GM19438 (cell line): ENCODE measurements at regions not wholly inside any gene's neighbourhood (a gene's known extent, or its start where the extent isn't known, plus 50 kb on each side); places are given as distances from the start of the nearest gene placed in this dataset.

Source experiments
- ATAC-seq: cut with Tn5 transposase; IDR thresholded peaks from one replicate; pipeline ENCODE4 v1.9.1; 2021; ENCODE audit warnings: low read depth; ENCODE audit not compliant: unreplicated experiment

DNA sequence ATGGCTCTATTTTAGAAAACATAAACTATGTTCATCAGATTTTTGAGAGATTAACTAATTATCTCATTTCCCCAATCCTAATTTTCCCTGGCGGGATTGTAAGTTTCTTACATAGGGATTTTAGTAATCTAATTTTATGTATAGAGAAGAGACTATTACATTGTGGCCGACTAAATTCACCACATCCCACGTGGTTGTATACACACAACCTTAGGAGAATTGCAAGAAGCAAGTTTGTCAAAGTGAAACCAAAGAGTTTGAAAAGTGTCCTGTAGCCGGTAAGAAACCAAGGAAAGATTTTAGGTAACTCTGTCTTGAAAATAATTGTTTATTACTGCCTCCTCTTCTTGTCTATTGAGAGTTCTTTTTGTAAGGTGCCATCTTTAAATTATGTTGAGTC, 550.6 kb downstream of the LTN1 start:
- no peak for ATAC-seq

DNA sequence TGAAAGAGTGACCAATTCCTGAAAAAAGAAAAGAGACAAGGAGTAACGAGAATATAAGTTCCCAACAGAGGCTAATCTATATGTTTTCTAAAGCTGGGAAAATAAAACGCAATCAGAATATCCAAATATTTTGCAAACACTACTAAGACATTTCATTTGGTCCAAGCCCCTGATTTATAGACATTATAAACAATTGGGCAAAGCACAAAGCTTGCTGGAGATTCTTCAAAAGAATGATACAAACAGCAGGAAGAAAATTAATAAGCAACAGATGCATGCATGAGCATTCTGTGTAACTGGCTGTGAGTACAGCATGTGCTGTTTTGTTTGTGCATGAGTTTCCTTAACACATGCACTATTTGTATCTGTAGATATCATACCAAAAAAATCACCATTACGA, 552.9 kb downstream of the LTN1 start:
- ATAC-seq, result no peak

DNA sequence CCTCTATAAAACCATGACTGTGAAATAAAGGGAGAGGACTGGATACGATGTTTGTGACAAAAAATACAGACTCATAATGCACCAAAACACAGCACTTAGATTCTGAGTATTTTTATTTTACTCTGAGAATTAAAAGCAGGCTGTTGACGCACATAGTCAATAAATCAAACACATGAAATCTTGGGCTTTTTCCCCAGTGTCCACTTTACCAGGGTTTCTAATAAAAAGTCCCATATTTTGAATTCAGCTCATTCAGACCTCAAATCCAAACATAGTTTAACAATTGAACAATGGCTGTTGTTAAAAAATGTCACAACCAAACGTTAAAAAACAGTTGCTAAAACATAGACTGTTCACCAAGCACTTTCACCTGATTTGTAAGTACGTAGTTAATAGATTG, 553.4 kb downstream of the LTN1 start:
- ATAC-seq, result no peak

DNA sequence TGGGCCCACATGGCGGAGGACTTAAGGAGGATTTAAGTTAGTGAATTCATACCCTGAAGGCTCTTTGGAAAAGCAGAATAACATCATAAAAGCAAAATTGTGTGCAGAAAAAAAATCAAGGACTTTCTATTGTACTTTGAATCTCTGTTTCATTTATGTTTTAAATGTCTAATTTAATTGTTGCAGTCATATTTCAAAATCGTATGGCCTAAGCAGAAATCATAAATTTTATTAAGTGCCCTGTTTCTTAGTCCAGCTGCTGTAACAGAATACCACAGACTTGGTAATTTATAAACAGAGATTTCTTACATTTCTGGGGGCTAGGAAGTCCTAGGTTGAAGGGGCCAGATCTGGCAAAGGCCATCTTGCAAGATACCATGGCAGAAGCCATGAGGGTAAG, 555.6 kb downstream of the LTN1 start:
- ATAC-seq, result no peak

DNA sequence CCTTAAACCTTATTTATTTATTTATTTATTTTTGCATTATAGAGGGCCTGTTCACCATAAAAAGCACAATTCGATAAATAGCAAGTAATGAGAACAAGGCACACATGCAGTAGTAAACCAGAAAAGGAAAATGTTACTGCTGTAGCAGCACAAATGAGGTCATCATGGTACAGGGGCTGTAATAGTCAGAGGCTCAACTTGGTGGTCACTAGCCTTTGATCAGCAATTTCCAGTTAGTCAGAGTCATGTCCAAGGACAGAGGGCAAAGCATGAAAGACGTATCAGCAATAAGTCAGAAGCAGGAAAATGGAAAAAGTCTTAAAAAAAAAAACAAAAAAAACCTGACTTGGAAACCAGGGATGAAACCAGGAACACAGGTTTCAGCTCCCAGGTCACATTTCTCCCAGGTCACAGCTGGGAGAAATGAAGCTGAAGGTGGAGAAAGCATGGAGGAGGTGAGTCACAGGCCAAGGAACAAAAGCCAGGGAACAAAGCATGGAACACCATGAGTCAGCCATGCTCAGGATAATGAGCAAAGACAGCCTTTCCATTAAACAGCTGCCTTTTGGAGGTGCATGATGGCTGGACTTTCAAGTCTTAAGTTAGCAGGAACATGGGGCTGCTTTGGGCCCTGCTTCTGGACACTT, 556.3 kb downstream of the LTN1 start:
- ATAC-seq, result no peak

DNA sequence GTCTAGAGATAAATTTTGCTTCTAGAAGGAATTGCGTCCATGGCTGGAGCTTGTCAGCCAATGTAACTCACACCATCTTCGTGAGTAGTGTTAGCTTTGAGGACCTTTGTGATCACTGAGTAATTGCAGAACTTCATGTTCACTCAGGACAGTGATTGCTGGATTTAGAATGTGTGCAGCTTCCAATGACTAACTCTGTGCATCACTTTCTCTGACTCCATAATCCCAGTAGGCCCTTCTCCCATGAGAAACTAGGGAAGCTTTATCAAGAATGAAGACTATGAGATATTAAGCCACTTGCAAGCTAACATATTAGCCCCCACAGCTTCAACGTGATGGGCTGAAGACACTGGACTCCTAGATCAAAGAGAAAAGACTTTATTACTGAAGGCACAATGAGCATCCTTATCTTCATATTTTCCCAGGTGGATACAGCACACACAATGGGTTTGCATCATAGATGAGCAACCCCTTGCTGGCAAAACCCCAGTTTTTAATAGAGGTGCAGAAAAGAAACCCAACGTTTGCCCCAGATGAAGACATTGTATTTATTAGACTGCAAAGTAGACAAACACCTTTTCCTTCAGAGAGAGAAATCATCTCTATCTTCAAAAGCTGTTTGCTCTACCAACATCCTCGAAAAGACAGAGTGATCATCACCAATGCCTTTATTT, 561.0 kb downstream of the LTN1 start:
- ATAC-seq, result no peak

DNA sequence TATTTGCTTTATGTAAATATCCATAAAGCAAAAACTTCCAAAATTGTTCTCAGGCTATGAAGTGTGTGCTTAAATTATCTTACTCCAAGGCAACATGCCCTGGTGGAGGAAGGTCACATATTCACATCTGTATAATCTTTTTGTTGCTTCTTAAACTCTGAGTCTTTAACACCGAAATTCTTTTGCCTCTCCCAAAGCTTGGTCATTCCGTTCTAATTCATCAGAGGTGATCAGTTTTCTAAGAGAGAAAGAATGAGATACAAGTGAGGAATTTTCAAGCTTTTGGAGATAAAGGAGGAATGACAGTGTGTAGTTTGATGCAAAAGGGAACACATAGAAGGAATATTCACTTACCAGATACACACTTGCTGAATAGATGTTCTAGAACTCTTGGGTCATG, 561.7 kb downstream of the LTN1 start:
- ATAC-seq, result no peak

DNA sequence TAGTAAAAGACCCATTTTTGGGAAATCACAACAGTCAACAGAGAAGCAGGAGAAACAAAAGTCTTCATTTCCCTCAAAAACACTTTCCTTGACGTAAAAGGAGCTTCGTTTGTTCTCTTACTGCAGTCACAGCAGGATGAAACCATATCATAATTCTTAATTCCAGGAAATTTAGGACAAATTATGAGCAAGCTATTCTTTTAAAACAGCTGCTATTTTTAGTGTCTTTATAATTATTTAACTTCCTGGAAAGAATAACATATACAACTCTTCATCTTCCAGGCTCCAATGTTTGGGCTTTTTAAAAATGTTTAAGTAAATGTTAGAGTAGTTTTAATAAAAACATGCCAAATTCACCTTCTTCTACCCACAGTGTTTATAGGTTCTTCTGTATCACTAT, 563.5 kb downstream of the LTN1 start:
- no peak for ATAC-seq

DNA sequence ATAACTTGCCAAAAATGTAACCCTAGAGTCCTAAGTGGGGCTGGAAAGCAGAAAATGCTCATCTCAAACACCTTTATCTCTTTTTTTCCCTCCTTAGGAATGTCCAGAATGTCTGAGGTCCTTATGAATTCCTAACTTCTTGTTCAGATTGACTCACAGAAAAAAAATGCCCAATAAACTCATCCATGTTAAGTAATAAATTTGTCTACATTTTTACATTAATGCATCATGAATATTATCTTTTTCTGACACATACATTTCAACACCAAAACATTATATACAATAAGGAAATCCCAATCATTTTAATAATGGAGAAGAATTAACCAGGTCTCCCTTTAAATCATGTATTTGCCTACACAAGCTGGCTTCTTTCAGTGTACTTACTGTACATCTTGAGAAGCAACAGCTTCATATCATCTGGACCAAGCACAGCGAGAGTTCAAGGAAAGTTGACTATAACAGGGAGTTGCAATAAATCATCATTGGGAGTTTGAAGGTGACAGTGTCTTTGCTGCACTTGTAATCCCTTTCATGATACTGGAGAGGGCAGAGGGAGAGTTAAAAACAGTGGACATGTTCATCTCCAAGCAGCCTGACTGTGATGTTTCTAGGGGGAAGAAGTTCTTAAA, 565.2 kb downstream of the LTN1 start:
- ATAC-seq, result no peak

DNA sequence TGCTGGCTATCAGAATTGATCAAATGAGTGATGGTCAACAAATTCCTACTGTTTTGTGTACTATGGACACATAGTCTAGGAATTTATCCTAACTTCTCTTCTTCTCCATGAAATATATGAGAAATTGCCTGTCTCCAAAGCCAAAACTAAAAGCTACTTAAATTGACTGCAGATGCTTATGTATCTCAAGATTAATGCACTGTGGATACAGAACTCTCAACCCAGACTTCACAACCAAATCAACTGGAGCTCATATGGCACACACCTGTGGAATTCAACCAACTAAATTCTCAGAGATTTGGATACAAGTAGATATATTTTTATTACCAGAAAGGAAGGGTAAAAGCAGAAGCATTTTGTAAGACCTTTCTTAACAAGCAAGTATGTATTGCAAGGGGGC, 566.1 kb downstream of the LTN1 start:
- no peak for ATAC-seq

DNA sequence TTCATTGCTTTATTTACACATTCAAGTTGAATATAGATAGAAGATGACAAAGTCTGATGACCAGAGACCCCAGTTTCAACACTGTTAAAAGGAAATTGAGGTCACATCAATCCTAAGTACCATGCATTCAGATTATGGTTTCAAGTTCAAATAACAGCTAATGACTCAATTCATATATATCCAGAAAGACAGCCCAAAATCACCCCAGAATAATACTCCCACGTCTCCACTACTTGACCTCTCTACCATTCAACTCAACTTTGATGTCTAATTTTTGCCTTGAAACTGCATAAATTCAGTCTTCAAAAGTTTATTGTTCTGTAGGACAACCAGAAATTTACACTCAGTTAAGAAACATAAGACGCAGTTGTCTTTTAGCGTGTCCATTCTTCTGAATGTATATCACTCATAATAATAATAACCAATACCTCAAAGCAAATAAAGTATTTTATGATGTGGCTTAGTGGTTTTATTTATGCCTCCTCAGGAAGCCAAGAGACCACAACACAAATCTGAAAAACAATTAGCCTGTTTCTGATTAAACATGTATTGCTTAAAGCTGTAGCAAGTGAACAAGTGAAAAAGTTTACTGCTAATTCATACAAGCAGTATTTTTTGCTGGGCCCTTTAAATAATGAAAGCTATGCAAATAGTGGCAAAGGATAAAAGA, 569.0 kb downstream of the LTN1 start:
- no peak for ATAC-seq

DNA sequence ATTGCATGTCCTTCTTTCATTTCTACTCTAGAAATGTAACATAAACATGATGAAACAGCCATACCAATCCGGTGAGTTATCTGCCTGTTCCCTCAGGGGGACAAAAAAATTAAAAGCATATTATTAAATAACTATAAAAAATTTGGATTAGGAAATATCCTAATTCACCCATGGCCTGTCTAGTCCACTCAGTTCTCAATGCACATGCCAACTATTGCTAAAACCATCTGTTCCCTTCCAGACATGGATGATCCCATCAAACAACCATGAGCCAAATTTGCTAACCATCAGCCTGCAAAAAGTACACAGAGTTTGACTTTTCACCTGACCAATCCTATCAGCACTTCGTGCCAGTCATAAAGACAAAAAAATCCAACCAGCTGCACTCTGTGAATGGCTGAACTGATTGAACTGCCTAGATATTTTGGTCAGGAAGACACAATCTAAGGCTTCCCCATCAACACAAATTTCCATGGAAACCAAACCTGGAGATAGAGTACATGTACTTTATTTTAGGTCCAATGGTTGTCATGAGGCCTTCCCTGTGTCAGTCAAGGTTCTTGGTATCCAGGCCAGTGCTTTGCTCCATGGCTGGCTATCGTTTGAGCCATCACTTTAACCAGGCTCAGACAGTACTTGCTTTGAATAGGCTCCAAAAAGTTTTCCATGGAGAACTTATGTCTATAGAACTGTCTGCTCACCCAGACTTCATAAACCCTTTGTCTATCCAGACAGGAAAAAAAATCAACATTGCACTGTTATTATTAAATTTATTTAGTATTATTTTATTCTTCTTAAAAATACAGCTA, 570.8 kb downstream of the LTN1 start:
- no peak for ATAC-seq

DNA sequence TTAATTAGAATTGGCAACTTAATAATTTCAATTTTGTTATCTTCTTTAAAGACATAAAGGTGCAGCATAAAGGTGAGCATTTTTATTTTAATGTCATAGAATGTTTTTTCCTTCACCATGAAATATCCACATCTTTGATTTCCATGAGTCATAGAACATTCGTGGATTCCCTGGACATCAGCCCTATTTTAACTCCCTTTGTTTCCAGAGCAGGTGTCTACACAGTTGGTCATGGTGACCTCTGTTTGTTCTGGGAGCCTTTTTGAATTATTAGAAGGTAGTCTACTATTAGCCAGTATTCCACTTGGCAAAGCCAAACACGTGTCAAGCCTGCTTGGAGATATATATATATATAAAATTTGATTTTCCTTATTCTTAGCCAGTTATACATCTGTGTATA, 572.9 kb downstream of the LTN1 start:
- ATAC-seq, result no peak

DNA sequence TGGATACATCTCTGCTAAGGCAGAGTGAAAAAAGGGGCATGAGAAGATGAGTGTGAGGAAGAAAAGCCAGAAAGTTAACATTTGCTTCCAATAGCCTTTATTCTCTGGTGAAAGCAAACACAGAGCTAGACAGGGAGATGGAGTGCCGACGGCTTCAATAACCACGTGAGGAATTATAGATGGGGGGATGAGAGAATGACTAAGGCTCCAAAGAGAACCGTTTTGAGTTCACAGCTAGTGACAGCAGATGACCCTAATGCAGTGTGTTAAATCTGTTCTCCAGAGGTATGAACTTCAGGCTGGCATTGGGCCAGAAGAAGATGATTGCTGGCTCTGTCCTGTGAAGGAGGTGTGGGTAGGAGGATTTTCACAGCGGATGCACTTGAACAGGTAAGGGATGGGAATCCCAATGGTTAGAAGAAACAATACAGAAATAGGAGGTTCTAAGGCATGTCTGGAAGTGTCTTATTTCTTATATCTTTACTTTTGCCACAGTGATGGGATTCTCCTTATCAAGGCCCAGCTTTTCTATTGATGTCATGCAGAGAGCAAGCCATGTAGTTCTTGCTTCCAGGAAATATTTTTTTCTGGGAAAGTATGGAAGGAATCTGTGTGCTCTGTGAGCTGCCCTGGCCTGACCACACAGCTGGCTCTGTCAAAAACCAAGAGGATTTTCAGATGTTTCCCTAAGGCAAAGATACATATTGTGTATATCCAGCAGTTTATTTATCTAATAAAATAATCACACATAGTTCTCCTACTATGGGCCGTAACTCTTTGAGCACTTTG, 573.8 kb downstream of the LTN1 start:
- ATAC-seq, result no peak

DNA sequence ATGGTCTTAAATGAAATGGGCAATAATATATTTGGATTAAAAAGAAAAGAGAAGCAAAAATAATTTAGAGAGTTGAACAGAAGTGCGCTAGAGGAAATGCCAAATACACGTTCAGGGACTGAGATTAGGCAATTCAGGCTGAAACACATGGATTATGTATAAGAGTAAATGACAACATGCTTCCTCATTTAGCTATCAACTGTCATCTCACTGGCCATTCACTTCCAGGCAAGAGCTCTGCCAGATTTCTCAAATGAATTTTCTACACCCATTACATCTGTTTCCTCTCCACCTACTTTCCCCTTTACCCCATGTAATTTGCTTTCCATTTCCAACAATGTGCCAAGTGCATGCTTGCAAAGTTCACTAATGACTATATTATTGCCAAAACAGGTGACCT, 582.4 kb downstream of the LTN1 start:
- no peak for ATAC-seq

DNA sequence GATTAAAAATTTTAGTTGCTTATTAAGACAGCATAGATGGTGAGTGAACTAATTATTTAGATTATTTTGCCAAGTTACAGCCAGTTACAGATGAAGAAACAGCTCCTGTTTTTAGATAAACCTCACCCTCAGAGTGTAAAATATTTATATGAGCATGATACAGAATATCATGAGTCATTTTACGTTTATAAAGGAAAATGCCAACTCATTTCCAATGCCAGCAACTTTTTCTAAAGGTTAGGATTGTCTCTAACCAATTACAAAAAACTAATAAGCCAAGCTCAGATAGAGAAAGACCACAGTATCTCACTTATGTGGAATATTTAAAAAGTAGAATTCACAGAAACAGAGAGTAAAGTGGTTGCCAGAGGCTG, 590.1 kb downstream of the LTN1 start:
- ATAC-seq, result no peak

DNA sequence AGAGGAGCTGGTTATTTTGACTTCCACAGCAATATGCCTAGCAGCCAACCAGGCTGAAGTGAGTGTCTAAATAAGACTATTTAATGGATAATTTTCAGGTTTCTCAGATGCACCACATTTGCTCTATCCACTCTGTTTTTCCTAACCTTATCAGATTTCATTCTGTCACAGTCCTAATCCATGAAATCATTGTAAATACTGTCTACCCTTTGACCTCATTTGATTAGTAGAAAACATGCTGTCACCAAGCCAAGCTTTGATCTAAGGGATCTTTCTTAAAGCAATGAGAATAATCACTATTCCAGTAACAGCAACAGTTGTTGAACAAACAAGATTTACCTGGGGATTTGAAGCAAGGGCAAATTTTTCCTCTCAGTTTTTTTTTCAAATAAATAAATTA, 595.6 kb downstream of the LTN1 start:
- ATAC-seq, result no peak

DNA sequence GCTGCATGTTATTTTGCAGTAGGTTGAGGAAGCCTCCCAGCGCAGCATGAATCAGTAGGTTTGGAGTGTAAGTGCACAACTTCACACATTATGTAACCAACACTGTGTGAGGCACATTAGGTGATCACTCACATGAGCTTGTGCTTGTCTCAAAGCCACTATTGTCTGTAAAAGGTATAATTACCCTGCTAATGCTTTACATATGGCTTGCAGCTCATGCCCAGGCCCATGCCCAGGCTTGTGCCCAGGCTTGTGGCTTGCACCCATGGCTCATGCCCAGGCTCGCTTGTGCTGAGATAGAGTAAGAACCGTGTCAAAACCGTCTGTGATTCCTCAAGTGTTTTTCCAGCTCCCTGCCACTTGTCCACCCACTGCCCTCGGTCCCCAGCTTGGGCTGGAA, 596.3 kb downstream of the LTN1 start:
- no peak for ATAC-seq

DNA sequence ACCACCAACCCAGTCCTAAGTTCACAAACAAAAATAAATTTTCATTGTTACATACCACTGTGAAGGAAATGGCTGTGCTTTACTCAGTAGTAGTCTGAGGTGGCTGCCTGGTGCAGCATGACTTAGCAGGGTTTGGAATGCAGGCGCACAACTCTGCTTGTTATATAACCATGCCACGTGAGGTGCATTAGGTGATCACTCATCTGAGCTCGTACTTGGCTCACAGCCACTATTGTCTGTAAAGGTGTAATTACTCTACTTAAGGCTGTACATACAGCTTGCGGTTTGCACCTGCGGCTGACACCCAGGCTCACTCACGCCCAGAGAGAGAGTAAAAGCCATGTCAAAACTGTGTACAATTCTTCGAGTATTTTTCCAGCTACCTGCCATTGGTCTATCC, 599.4 kb downstream of the LTN1 start:
- no peak for ATAC-seq
